Inflammatory macrophage treated with lipopolysaccharide for 1 hour (primary cell): ENCODE measurements at regions not wholly inside any gene's neighbourhood (a gene's known extent, or its start where the extent isn't known, plus 50 kb on each side); places are given as distances from the start of the nearest gene placed in this dataset.
"Not testable (repeated sequence)": the region's sequence is repeated elsewhere in the genome, so short reads cannot be mapped to it uniquely, and the experiment has no call there.

Experiments used
- DNase-seq, 2 donors: peaks; one replicate each; pipeline ENCODE4 v3.0.0-alpha.2; 2020 to 2022

DNA sequence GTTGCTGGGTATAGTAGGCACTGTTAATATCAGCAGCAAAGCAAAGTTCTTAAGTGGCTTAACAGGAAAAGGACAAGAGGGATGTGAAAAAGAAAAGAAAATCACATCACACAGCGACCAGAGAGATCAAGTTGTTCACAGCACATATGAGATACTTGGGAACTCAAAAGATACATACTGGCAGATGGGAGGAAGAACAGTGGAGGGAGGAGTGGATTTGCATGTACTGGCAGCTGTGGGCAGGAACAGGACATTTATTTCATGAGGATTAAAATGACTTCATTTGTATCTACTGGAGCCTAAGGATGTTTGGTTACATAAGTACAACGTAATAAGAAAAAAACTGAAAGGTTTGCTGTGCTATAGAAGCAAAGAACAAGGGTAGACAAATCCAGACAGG is 136.5 kb upstream of the IFNG-AS1 start:
- no peak for DNase-seq

DNA sequence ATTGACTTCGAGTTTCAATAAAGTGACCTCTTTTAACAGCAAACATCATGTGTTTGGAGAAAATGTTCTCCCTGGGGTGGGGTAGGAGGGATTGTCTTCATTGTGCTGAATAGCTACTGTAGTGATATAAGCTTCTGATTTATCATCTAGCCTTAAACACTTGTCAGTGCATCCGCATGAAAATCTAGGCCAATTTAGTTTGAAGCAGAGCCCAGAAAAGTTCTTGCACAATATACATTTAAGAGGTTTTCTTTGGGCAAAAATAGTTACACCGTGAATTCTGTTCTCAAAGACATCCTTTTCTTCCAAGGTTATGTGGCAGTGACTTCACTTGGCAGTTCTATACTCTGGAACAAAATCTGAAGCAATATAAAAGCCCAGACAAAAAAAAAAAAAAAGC is 136.0 kb upstream of the IFNG-AS1 start:
- no peak for DNase-seq

DNA sequence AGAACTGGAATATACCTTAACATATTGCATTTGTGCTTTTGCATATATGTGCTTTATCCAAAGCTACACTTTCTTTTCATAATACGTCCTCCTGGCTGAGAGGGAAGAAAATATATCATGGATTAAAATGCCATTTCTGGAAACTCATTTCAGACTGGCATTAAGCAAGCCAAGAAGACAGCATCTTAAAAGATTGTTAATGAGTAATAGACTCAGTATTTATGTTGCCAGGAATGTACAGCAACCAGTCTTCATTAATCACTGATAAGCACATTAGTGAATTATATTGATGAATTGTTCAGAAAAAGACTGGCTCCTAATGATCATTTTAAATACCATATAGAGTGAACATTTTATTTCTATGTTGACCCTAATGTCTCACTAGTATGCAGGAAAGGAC is 134.9 kb upstream of the IFNG-AS1 start:
- no peak for DNase-seq

DNA sequence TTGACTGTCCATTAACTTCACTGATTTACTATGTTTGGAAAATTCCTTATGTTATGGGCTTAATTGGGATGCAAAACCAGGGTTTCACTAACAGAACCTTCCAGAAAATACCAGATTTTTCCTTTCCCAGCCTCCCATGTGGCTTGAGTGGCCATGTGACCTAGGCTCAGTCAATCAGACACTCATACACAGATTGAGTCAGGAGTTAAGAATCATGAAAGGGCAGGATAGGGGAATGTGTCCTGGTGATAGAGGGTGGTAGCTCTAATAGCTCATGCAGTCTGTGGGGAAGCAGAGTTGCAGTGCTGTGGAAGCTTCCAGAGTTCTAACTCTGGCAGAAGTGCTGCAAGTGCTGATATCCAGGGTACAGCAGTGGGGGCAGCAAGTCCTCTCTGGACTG is 134.1 kb upstream of the IFNG-AS1 start:
- no peak for DNase-seq

DNA sequence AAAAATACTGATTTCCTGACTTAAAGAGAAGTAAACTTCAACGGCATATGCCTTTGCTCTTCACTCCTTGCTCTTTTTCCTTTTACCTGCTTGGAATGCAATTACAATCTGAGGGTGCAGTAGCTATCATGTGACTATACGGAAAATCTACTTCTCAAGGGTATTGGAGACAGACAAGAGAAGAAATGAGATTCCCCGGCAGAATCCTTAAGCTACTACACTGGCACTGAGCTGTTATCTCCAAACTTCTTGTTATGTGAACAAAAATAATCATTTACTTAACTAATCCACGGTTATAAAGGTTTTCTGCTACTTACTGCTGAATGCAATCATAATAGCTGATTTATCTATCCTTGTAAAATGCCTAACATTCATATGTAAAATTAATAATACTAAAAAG is 118.0 kb upstream of the IFNG-AS1 start:
- DNase-seq, result no peak

DNA sequence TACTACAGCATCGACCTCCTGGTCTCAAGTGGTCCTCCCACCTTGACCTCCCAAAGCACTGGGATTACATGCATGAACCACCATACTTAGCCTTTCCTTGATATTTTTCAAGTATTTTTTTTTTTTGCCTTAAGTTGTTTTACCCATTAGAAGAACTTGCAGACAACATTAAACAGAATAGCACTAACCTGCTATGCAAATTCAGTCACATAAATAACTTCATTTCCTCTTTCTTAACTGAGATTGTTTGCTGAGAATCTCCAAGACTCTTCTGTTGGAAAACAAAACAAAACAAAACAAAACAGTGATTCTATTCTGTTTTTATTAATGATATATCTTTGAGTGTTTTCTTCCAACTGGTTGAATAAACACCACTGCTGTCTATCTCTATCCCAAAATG is 115.9 kb upstream of the IFNG-AS1 start:
- DNase-seq, result no peak

DNA sequence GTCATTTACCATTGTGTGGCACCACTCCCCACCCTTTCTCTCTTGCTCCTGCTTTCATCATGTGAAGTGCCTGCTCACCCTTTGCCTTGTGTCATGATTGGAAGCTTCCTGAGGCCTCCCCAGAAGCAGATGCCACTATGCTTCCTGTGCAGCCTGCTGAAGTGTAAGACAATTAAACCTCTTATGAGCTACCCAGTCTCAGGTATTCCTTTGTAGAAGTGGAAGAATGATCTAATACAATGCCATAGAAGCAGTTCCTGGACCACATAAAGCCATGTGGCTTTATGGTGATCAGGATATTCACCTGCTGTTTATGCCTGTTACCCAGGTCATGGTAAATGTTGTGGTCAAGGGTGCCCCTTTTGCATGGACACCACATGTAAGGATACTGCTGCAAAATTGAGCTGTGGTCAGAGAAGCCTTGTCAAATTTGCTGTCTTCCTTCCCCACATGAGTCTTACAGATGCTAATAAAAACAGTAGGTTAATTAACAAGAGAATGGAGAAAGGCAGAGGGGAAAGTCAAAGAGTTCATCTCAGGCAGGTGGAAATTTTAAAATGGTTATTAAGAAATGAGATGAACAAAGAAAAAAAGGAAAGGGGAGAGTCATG is 112.8 kb upstream of the IFNG-AS1 start:
- DNase-seq, result no peak

DNA sequence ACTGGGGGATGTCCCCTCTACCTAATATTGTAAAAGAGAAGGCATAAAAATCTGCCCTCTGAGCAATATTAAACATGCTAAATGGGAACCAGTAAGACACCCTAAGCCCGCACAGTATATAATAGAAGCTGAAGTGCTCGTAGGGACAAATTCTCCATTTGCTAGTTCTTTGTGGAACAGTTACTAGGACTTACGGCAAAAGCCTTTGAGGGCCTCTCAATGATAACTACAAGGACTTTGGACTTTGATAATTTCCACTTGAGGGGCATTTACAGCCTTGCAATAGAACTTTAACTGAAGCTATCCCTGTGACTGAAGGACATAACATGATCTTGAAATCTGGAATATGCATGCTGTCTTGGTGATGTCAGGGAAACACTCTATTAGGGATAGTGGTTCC is 111.5 kb upstream of the IFNG-AS1 start:
- no peak for DNase-seq

DNA sequence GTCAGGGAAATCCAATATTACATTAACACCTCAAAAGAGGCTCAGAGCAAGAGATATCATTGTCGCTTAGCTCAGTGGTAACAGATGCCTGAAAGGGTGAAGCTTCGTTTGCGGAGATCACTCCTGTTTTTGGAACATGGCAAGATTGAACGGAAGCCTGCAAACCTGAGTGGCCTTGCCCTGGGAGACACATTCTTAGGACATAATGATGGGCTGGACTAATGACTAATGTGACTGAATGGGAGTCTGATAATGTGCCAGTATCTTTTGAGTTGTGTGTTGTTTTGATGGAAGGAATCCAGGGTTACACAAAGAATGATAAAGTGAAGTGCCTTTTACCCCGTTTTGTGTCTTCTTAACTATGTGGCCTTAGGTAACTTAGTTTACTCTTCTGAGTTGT is 109.3 kb upstream of the IFNG-AS1 start:
- no peak for DNase-seq

DNA sequence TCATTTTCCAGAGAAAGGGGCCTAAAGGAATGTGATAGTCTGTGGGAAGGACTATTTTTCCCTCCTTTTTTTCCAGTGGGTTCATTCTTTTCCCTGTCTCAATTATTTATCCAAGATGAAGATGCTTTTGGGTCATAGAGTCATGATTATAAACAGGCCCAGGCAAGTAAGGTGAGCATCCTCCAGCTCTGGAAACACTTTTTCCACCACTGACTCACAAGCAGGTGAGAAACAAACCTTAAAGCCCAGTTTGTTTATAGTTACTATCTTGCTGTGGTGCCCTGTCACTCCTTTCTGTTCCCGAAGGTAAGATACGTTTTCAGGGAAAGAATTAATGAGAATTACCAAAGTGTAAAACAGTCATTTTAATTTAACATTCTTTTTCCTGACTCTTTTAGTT is 107.7 kb upstream of the IFNG-AS1 start:
- no peak for DNase-seq

DNA sequence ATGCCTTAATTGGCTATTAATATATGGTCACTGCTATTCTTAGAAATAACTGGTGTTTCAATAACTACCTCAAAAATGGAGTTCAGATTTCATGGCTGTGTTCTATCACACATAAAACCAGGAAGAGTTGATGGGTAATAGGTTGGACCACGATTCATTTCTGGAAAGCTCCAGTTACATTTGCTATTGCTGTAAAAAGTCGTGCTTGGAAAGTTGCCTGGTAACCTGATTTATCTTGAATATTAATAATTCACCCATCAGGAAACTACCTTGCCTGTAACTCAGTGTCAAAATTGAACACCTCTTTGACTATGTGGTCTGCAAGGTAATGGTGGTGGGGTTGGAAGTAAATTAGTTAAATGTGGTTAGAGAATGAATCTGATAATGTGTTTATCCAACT is 104.7 kb upstream of the IFNG-AS1 start:
- no peak for DNase-seq

DNA sequence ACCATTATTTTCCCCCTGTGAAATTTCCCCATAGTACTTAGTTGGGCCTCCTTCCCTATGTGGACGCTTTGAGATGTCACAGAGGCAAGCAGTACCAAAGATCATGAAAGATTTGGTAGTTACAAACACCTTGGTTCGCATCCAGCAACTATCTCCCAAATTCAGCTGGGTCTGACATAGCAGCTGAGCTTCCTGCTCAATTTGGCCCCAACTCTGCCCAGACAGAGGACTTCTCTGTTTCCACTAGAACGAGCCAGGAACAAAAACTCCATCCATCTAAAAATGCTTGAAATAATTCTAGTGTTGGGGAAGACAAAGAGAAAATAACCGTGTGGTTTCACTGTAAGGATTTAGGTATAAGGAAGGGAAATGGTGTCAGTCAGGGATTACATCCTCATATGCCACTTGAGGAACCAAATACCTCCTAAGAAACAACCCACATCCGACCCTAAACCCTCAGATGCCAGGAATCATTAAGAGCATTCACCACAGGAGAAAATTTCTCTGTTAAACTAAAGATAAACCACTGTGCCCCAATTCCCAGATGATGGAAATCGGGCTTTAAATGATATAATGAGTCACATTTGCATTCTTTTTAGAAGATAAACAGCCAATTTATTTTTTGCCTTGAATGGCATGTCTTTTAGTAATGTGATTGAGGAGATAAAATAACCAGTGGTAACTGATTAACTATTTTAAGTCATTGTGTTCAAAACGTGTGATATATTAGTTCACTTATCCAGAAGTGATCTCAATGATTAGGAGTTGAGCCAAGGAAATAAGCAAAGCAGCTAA is 103.7 kb upstream of the IFNG-AS1 start:
- DNase-seq, result no peak

DNA sequence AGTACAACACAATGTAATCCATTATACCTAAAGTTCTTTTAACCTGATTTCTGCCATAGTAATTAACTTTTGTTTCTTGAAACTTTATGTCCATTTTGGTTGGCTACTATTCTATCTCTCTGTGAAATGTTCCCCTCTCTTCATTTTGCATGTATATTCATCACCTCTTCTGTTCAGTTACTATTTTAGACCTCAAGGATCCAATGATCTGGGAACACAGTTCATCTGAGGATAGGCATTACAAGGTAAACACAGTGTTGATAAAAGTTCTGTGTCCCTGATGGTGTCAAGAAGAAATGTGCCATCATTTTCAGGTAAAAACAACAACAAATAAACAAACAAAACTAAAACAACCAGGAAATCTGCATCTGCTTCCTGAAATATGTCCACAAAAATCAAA is 102.2 kb upstream of the IFNG-AS1 start:
- DNase-seq, result no peak

DNA sequence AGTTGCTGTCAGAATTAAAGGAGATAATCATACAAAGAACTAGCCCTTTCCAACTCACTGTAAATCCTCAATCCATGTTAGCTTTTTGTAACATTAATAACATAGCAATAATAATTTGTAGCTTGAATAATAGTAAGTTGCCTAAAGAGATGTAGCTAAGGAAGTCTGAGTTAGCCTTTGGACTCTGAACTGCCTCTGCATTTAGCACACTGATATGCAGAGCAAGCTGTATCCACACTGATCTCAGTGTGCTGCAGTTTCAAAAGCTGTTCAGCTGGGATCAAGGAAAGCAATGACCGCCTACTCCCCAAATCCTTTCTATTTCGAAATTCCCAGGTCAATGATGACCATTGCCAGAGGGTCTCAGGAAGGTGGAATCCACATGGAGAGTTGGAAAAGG is 99.3 kb upstream of the IFNG-AS1 start:
- DNase-seq, result no peak

DNA sequence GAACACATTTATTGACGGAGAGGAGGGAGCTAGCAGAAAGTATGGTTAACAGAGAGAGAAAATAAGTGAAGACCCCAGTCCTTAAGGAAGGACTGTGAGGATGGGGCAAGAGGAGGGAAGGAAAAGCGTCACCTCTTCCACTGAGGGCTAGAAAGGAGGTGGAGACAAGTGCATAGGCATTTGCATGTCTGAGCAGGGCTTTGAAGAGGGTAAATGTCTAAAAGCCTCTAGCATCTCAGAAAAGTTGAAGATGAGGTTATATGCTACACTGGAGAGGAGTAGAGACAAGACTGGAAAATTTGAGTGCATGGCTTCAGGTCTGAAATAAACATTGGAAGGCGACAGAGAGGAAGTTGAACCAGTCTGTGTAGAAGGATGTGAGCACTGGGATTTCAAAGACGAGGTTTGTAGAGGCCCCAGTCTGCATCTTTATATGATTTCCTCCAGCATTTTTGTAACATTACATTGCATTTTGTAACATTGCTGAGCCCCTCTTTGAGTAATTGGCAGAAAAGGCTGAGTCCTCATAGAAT is 98.5 kb upstream of the IFNG-AS1 start:
- no peak for DNase-seq

DNA sequence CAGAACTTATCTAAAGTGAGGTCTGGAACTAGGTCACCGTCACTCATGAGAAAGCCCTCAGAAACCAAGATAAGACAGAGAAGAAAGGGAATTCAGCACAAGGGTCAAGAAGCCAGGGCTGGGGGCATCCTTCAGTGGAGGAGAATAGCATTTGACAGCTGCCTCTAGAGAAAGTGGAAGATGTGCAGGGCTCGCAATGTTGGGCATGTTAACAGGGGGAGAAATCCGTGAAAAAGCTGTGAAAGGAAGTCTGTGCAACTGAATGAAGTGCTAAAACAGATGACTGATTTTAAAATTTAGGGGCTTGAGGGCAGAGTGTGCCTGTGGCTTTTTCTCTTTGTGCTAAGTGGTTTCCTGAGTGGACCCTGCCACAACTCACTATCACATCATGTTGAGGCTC is 97.7 kb upstream of the IFNG-AS1 start:
- no peak for DNase-seq

DNA sequence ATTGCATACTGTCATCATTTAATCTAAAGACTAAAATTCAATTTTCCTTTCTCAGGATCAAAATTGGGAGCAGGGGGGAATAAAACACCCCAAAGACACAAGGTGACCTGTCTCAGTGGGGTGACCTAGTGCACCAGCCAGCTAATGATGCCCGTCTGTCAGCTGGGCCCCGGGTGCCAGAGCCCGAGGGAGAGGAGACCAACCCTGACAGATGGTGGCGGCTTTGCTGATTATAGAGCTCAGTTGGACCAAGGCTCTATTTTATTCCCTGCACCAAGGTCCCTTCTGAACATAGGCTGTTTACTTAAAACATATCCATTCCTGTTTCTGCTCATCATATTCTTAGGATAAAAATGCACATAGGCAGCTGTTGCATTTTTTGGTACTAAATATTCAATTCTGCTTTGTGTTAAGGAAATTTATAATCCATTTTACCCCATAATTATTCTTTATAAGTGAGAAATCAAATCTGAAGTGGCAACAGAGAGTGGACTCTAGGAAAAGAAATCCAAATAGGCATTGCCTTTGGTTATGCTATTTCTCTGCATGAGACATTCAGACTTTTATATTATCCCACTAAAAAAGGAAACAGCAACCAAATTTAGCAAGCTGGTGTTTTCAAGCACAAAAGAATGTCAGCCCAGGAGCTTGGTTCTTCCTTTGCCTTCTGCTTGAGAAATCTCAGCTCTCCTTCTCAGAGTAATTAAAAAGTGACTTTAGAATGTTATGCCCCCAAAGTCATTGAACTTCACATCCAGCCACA is 96.8 kb upstream of the IFNG-AS1 start:
- DNase-seq, result no peak

DNA sequence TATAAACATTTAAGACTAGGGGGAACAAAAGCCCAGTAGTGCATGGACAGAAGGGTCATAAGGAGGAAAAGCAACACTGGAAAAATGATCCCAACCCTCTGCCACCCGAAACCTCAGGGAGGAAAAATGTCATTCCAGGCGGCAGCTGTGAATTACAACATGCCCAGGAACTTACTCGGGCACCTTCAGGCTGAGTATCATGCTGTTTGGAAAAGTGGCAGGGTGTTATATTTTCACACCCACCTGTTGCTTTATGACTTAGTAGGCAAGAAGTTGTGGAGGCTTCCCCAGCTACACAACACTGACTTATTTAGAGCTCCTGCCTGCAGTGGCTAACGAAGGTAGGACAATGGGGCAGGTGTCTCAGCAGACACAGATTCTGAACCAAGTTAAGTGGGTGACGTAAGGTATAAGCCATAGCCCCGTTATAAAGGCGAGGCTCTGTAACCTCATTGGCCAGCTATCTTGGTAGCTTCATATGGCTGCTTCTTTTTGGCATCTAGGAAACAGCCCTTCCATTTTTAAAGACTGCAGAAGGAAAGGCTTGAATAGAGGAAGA is 96.1 kb upstream of the IFNG-AS1 start:
- DNase-seq, result no peak

DNA sequence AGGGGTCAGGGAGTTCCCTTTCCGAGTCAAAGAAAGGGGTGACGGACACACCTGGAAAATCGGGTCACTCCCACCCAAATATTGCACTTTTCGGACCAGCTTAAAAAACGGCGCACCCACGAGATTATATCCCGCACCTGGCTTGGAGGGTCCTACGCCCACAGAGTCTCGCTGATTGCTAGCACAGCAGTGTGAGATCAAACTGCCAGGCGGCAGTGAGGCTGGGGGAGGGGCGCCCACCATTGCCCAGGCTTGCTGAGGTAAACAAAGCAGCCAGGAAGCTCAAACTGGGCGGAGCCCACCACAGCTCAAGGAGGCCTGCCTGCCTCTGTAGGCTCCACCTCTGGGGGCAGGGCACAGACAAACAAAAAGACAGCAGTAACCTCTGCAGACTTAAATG is 88.8 kb upstream of the IFNG-AS1 start:
- not testable (repeated sequence) for DNase-seq

DNA sequence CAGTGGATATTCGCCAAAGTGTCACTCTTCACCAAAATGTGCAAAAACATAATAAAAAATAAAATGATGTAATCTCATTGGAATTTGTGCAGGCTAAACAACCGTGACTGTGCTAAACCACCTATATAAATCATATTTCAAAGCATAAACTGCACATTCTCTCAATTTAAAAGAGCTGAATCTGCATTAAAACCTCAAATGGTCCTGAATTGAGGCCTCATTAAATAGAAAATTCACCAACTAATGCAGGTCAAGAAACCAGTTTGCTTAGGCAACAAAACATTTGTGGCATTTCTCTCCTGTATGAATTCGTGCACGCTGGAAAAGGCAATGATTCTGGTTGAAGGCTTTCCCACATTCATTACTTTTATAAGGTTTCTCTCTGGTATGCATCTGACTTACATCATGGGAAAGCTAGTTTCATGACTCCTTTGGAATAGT is 80.1 kb upstream of the IFNG-AS1 start:
- no peak for DNase-seq

DNA sequence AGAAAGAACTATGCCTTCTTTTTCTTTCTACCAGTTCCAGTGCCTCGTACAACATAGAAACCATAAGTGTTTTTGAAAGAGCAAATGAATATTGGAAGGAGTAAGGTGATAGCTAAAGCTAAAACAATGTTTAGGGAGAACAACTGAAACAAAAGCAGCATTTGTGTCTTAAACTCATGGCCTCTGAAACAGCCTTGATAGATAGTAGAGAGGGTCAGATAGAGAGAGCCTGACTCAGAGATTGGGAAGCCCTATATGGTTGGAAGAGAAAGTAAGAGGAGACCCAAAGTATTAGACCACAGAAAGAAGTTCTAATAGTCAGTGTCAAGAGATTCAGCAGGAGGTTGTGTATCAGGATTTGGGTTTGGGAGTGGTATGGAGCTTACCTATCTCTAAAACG is 79.6 kb upstream of the IFNG-AS1 start:
- DNase-seq, result no peak

DNA sequence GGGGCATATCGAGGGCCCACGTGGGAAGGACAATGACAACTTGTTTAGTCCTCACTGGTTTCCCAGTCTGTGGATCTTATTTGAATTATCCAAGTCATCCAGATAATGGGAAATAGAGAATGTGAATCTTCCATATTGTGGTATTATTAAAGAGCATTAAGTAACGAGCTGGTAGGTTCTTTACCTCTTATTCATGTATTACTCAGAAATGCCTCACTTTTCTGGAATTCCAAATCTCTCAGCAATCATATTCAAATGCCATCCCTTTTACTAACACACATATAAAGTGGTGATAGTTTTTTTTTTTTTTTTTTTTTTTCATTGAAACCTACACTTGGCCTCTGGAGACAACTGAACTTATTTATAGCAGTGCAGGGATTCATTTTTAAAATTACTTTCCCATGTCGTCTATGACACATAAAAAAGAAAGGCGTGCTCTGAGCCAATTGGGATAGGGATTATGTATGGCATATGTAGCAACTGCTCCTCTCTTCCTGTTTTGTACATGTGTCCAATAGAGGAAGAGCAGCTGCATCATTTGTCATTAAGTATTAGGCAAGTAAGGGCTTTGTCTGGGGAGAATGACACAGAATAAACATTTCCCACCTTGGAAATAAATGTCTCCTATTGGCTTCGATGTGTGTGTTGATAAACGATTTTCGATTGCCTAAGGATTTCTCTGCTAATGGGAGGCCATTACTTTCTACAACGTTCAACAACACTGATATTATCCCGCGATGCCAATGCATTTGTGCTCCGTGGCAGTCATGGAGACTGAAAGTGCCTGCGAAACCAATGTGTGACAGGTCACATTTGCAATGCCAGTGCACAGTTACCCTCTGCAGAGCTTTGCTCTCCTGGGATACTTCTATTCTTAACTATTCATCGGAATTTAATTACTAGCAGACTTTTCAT is 78.6 kb upstream of the IFNG-AS1 start:
- DNase-seq, result peak; percentile 1 to 4

DNA sequence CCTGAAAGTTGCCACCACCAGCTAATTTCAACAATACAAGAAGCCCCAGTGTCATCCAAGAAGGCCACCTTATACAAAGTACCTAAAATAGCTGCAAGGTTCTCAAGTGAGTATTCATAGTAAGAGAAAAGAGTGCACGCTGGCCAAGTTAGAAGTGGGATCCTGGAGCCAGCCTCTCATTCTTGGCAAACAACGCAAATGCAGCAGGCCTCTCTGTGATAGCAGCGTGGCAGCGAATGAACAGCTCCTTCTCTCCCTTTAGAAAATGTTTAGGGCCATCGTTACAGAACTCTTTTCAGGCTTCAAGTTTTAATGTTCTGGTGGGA is 78.0 kb upstream of the IFNG-AS1 start:
- no peak for DNase-seq
